SU-DHL-6 (cell line): ENCODE measurements at regions not wholly inside any gene's neighbourhood (a gene's known extent, or its start where the extent isn't known, plus 50 kb on each side); places are given as distances from the start of the nearest gene placed in this dataset.
"Not testable (repeated sequence)": the region's sequence is repeated elsewhere in the genome, so short reads cannot be mapped to it uniquely, and the experiment has no call there.

Source experiments
- H2AFZ ChIP-seq: fragments of 200-600 bp; sonication (generic); 2 replicates; pipeline ENCODE4 v1.6.1; 2014; ENCODE audit warnings: low read depth, mild to moderate bottlenecking, moderate library complexity, mixed read lengths, antibody characterized with exemption, low read length; ENCODE audit not compliant: severe bottlenecking
- H3F3A ChIP-seq: fragments of 200-600 bp; shearing (Covaris generic); 2 replicates; pipeline ENCODE4 v1.6.0; 2016; ENCODE audit warnings: antibody characterized with exemption, mild to moderate bottlenecking; ENCODE audit not compliant: insufficient read depth
- H3K27ac ChIP-seq: fragments of 200-600 bp; sonication (generic); 2 replicates; pipeline ENCODE4 v1.5.1; 2016; ENCODE audit warnings: low read depth, mild to moderate bottlenecking, low read length, moderate library complexity, mixed read lengths
- H3K27me3 ChIP-seq: fragments of 200-600 bp; sonication (generic), shearing (Covaris generic); 2 replicates; pipeline ENCODE4 v1.6.0; 2014; ENCODE audit warnings: mild to moderate bottlenecking, low read length
- H3K36me3 ChIP-seq: fragments of 200-600 bp; sonication (generic); 2 replicates; pipeline ENCODE4 v1.6.1; 2014; ENCODE audit warnings: mild to moderate bottlenecking, low read length, mixed read lengths
- H3K4me2 ChIP-seq: fragments of 300-600, 200-600 bp; shearing (Covaris generic), sonication (generic); 2 replicates; pipeline ENCODE4 v1.6.0; 2014; ENCODE audit warnings: low read length, low read depth, mild to moderate bottlenecking; ENCODE audit not compliant: poor library complexity, severe bottlenecking
- H3K4me3 ChIP-seq: fragments of 200-600 bp; sonication (generic); 2 replicates; pipeline ENCODE4 v1.5.1; 2014; ENCODE audit warnings: antibody characterized with exemption, low read length, mild to moderate bottlenecking, mixed read lengths; ENCODE audit not compliant: insufficient read depth, poor library complexity, severe bottlenecking
- H3K79me2 ChIP-seq: fragments of 200-600 bp; sonication (generic); 2 replicates; pipeline ENCODE4 v1.6.1; 2014; ENCODE audit warnings: mild to moderate bottlenecking, low read length, moderate library complexity; ENCODE audit not compliant: insufficient read depth
- H3K9ac ChIP-seq: fragments of 200-600 bp; sonication (generic); 2 replicates; pipeline ENCODE4 v1.7.0; 2014; ENCODE audit warnings: mild to moderate bottlenecking, low read length
- H3K9me2 ChIP-seq: fragments of 200-600 bp; sonication (generic); replicated peaks from 2 replicates; pipeline ENCODE4 v1.6.1; 2014; ENCODE audit warnings: low read length; ENCODE audit not compliant: insufficient read depth
- H3K9me3 ChIP-seq: fragments of 200-600 bp; sonication (generic); 2 replicates; pipeline ENCODE4 v1.6.1; 2014; ENCODE audit warnings: low read length, mixed read lengths; ENCODE audit not compliant: insufficient read depth
- H4K20me1 ChIP-seq: fragments of 200-600 bp; sonication (generic); 2 replicates; pipeline ENCODE4 v1.6.1; 2014; ENCODE audit warnings: low read depth, mild to moderate bottlenecking, antibody characterized with exemption, low read length, moderate library complexity, mixed read lengths
- CTCF ChIP-seq: fragments of 200-600 bp; sonication (generic); IDR thresholded peaks from one replicate; pipeline ENCODE4 v1.5.1; 2017; ENCODE audit warnings: antibody characterized with exemption, mild to moderate bottlenecking, low read length, moderate library complexity; ENCODE audit not compliant: insufficient read depth, poor library complexity, severe bottlenecking
- EZH2phosphoT487 ChIP-seq: fragments of 200-600 bp; sonication (generic), shearing (Covaris generic); conservative IDR thresholded peaks from 2 replicates; pipeline ENCODE4 v1.6.1; 2018; ENCODE audit warnings: mild to moderate bottlenecking, antibody characterized with exemption, low read length, moderate library complexity, mixed read lengths

GRCh38 chr7:53491051-53491450 is 455.6 kb downstream of the POM121L12 start:
- H3K79me2 ChIP-seq, result no peaks in the 10 kb centered on the region
- no peak overlapping the region for H3K9ac ChIP-seq
- no peaks in the 10 kb centered on the region for H3F3A ChIP-seq
- H3K4me3 ChIP-seq, result no peak overlapping the region
- H3K9me2 ChIP-seq, result no peaks in the 10 kb centered on the region
- no peaks in the 10 kb centered on the region for H3K9me3 ChIP-seq
- H3K27ac ChIP-seq, result no peak overlapping the region
- H4K20me1 ChIP-seq, result no peaks in the 10 kb centered on the region
- TF ChIP-seq EZH2phosphoT487, result no peak
- no peak for TF ChIP-seq CTCF
- no peak overlapping the region for H3K4me2 ChIP-seq
- H2AFZ ChIP-seq, result no peak overlapping the region
- no peaks in the 10 kb centered on the region for H3K36me3 ChIP-seq
- H3K27me3 ChIP-seq, result no peaks in the 10 kb centered on the region

GRCh38 chr7:53495181-53495580 is 459.7 kb downstream of the POM121L12 start:
- H4K20me1 ChIP-seq, H3K9me2 ChIP-seq, H3K79me2 ChIP-seq, H3K27ac ChIP-seq, H3K9me3 ChIP-seq, H3K4me2 ChIP-seq, H3K4me3 ChIP-seq, H3F3A ChIP-seq, H3K36me3 ChIP-seq, H3K9ac ChIP-seq, H3K27me3 ChIP-seq, H2AFZ ChIP-seq: not testable (repeated sequence)

GRCh38 chr7:53500076-53500475 is 464.6 kb downstream of the POM121L12 start:
- 0 out of 2 replicates have a peak, but pooled peaks cover 5% of the 10 kb centered on the region for H3K9me3 ChIP-seq
- no peaks in the 10 kb centered on the region for H3K79me2 ChIP-seq
- no peak overlapping the region for H3K4me2 ChIP-seq
- H4K20me1 ChIP-seq, result no peaks in the 10 kb centered on the region
- H3F3A ChIP-seq, result no peaks in the 10 kb centered on the region
- TF ChIP-seq EZH2phosphoT487, result no peak
- no peak for TF ChIP-seq CTCF
- H3K27me3 ChIP-seq, result no peaks in the 10 kb centered on the region
- H3K4me3 ChIP-seq, result no peak overlapping the region
- no peak overlapping the region for H2AFZ ChIP-seq
- H3K36me3 ChIP-seq, result no peaks in the 10 kb centered on the region
- H3K9me2 ChIP-seq, result no peaks in the 10 kb centered on the region
- H3K27ac ChIP-seq, result no peak overlapping the region
- H3K9ac ChIP-seq, result no peak overlapping the region

GRCh38 chr7:53504914-53505313 is 469.5 kb downstream of the POM121L12 start:
- Histone ChIP-seq H2AFZ (no peak overlapping the region), H3K36me3 (no peaks in the 10 kb centered on the region), H3K4me2 (no peak overlapping the region), H3K9ac (no peak overlapping the region), H3F3A (no peaks in the 10 kb centered on the region), H3K27ac (no peak overlapping the region), H3K9me3 (no peaks in the 10 kb centered on the region), H3K79me2 (no peaks in the 10 kb centered on the region), H3K9me2 (0 out of 2 replicates have a peak, but pooled peaks cover 3% of the 10 kb centered on the region), H4K20me1 (no peaks in the 10 kb centered on the region), H3K27me3 (no peaks in the 10 kb centered on the region), H3K4me3 (no peak overlapping the region)
- TF ChIP-seq EZH2phosphoT487 (no peak), CTCF (no peak)
